ENCODE measurements at regions not wholly inside any gene's neighbourhood (a gene's known extent, or its start where the extent isn't known, plus 50 kb on each side); places are given as distances from the start of the nearest gene placed in this dataset.

- TF ChIP-seq CTCF (IDR thresholded peaks at IDR 0.05) (no peak), POLR2A (IDR thresholded peaks at IDR 0.05) (no peak)
These were observed 151.3 kb downstream of the HGF start for GRCh38 chr7:81618396-81619014.

All from suprapubic skin (tissue), 3 donors.